H1 (cell line): ENCODE measurements at regions not wholly inside any gene's neighbourhood (a gene's known extent, or its start where the extent isn't known, plus 50 kb on each side); places are given as distances from the start of the nearest gene placed in this dataset.

Experiments
- CHD1 ChIP-seq: IDR thresholded peaks from 2 replicates; pipeline ENCODE4 v1.6.1; 2012; ENCODE audit warnings: low read depth, low read length, improper control_type of control experiment
- KDM1A ChIP-seq: fragments of 200-600, 300-600 bp; sonication (generic); IDR thresholded peaks from 2 replicates; pipeline ENCODE4 v1.7.1; 2016; ENCODE audit warnings: mild to moderate bottlenecking, low read length, borderline replicate concordance
- SP2 ChIP-seq: IDR thresholded peaks from 2 replicates; pipeline ENCODE4 v1.6.1; 2012; ENCODE audit warnings: mild to moderate bottlenecking, low read length, inconsistent platforms
- TF ChIP-seq, protein P1 (sequence below): IDR thresholded peaks from 2 replicates; pipeline ENCODE4 v1.6.1; 2012; ENCODE audit warnings: low read length, inconsistent platforms

GRCh38 chr1:34319218-34319617 lies 142.5 kb downstream of the C1orf94 start (continued):
- TF ChIP-seq, protein P1, sequence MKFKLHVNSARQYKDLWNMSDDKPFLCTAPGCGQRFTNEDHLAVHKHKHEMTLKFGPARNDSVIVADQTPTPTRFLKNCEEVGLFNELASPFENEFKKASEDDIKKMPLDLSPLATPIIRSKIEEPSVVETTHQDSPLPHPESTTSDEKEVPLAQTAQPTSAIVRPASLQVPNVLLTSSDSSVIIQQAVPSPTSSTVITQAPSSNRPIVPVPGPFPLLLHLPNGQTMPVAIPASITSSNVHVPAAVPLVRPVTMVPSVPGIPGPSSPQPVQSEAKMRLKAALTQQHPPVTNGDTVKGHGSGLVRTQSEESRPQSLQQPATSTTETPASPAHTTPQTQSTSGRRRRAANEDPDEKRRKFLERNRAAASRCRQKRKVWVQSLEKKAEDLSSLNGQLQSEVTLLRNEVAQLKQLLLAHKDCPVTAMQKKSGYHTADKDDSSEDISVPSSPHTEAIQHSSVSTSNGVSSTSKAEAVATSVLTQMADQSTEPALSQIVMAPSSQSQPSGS, result no peak
- no peak for TF ChIP-seq KDM1A
- TF ChIP-seq CHD1, result no peak
- TF ChIP-seq SP2, result no peak
- TF ChIP-seq, all 59 proteins: peak for 0
